Peyer's patch (tissue), 4 donors: ENCODE measurements at regions not wholly inside any gene's neighbourhood (a gene's known extent, or its start where the extent isn't known, plus 50 kb on each side); places are given as distances from the start of the nearest gene placed in this dataset.

ENCODE experiments used
- POLR2A ChIP-seq, 2 donors: fragments of 450-650 bp; IDR thresholded peaks; one replicate each; pipeline ENCODE4 v1.5.1; 2017; ENCODE audit warnings: antibody characterized with exemption in 2 of 2, mild to moderate bottlenecking in 2 of 2, moderate library complexity in 2 of 2
- TF ChIP-seq, protein P1 (sequence below), 6 experiments: fragments of 450-650 bp in 4 of 6; fragments of 200-600 bp in 2 of 6; sonication (generic) in 1 of 6; IDR thresholded peaks; one replicate each; pipeline ENCODE4 v1.5.1; 2017 to 2019; ENCODE audit warnings: antibody characterized with exemption in 6 of 6, mild to moderate bottlenecking in 3 of 6, moderate library complexity in 1 of 6

GRCh38 chr16:85511938-85512807, 100.9 kb upstream of the GSE1 start:
- TF ChIP-seq, protein P1, sequence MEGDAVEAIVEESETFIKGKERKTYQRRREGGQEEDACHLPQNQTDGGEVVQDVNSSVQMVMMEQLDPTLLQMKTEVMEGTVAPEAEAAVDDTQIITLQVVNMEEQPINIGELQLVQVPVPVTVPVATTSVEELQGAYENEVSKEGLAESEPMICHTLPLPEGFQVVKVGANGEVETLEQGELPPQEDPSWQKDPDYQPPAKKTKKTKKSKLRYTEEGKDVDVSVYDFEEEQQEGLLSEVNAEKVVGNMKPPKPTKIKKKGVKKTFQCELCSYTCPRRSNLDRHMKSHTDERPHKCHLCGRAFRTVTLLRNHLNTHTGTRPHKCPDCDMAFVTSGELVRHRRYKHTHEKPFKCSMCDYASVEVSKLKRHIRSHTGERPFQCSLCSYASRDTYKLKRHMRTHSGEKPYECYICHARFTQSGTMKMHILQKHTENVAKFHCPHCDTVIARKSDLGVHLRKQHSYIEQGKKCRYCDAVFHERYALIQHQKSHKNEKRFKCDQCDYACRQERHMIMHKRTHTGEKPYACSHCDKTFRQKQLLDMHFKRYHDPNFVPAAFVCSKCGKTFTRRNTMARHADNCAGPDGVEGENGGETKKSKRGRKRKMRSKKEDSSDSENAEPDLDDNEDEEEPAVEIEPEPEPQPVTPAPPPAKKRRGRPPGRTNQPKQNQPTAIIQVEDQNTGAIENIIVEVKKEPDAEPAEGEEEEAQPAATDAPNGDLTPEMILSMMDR (IDR thresholded peaks at IDR 0.05): no peak
- TF ChIP-seq POLR2A (IDR thresholded peaks at IDR 0.05): no peak
